ENCODE measurements at regions not wholly inside any gene's neighbourhood (a gene's known extent, or its start where the extent isn't known, plus 50 kb on each side); places are given as distances from the start of the nearest gene placed in this dataset.

DNA sequence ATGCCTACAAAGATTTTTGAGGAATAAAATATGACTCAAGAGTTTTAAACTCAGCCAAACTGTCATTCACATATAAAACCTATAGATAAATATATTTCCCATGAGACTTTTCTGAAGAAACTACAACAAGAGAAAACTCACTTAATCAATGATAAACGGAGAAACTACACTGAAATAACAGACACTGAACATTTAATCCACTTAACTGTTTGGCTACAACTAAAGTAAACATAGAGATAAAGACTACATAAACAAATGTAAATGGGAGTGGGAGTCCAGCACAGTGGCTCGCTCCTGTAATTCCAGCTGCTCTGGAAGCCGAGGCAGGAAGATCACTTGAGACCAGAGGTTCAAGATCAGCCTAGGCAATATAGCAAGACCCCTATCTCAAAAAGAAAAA lies 79.2 kb downstream of the MEX3B start:
- no peak overlapping the region for H3K27ac ChIP-seq (ENCODE audit: low read length)
- H3K27me3 ChIP-seq (ENCODE audit: control insufficient read depth, insufficient read depth, low read length): no peaks in the 10 kb centered on the region
- DNase-seq (ENCODE audit: low read depth, low spot score): no peak
- ATAC-seq: no peak
- H3K9me3 ChIP-seq (ENCODE audit: control insufficient read depth, insufficient read depth, low read depth, low read length): no peaks in the 10 kb centered on the region
- in situ Hi-C loops (cut with HindIII; ENCODE audit: low pct_unique_long_range_greater_than_20kb, low sequenced_read_pairs) (no loop called here), intact Hi-C loops (cut with micrococcal nuclease; ENCODE audit: unreplicated experiment) (no loop called here)
- no TSS peak for BruUV-seq (replicated peaks)
- ChIA-PET CTCF (no interaction called here), POLR2A (no interaction called here)
- H3K4me3 ChIP-seq (ENCODE audit: low read depth in 2 of 2, low read length in 2 of 2): no peak overlapping the region
- no peaks in the 10 kb centered on the region for H3K36me3 ChIP-seq (ENCODE audit: control insufficient read depth, insufficient read depth, low read length)
- no peak for TF ChIP-seq POLR2AphosphoS5 (IDR thresholded peaks at IDR 0.05; ENCODE audit: low read depth, low read length)
- TF ChIP-seq, protein P1, sequence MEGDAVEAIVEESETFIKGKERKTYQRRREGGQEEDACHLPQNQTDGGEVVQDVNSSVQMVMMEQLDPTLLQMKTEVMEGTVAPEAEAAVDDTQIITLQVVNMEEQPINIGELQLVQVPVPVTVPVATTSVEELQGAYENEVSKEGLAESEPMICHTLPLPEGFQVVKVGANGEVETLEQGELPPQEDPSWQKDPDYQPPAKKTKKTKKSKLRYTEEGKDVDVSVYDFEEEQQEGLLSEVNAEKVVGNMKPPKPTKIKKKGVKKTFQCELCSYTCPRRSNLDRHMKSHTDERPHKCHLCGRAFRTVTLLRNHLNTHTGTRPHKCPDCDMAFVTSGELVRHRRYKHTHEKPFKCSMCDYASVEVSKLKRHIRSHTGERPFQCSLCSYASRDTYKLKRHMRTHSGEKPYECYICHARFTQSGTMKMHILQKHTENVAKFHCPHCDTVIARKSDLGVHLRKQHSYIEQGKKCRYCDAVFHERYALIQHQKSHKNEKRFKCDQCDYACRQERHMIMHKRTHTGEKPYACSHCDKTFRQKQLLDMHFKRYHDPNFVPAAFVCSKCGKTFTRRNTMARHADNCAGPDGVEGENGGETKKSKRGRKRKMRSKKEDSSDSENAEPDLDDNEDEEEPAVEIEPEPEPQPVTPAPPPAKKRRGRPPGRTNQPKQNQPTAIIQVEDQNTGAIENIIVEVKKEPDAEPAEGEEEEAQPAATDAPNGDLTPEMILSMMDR (IDR thresholded peaks at IDR 0.05): no peak
- no peak for TF ChIP-seq TCF7L2 (IDR thresholded peaks at IDR 0.05; ENCODE audit: low read depth, low read length)
- TF ChIP-seq, protein P2, sequence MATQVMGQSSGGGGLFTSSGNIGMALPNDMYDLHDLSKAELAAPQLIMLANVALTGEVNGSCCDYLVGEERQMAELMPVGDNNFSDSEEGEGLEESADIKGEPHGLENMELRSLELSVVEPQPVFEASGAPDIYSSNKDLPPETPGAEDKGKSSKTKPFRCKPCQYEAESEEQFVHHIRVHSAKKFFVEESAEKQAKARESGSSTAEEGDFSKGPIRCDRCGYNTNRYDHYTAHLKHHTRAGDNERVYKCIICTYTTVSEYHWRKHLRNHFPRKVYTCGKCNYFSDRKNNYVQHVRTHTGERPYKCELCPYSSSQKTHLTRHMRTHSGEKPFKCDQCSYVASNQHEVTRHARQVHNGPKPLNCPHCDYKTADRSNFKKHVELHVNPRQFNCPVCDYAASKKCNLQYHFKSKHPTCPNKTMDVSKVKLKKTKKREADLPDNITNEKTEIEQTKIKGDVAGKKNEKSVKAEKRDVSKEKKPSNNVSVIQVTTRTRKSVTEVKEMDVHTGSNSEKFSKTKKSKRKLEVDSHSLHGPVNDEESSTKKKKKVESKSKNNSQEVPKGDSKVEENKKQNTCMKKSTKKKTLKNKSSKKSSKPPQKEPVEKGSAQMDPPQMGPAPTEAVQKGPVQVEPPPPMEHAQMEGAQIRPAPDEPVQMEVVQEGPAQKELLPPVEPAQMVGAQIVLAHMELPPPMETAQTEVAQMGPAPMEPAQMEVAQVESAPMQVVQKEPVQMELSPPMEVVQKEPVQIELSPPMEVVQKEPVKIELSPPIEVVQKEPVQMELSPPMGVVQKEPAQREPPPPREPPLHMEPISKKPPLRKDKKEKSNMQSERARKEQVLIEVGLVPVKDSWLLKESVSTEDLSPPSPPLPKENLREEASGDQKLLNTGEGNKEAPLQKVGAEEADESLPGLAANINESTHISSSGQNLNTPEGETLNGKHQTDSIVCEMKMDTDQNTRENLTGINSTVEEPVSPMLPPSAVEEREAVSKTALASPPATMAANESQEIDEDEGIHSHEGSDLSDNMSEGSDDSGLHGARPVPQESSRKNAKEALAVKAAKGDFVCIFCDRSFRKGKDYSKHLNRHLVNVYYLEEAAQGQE (IDR thresholded peaks at IDR 0.05; ENCODE audit: insufficient read depth in 1 of 2, low read depth in 2 of 2, low read length in 1 of 2): no peak
- no peak for TF ChIP-seq SIN3A (IDR thresholded peaks at IDR 0.05; ENCODE audit: borderline replicate concordance, insufficient read depth, low read depth, low read length)
- H3K4me1 ChIP-seq (ENCODE audit: control insufficient read depth, insufficient read depth, low read length): no peaks in the 10 kb centered on the region

DNA sequence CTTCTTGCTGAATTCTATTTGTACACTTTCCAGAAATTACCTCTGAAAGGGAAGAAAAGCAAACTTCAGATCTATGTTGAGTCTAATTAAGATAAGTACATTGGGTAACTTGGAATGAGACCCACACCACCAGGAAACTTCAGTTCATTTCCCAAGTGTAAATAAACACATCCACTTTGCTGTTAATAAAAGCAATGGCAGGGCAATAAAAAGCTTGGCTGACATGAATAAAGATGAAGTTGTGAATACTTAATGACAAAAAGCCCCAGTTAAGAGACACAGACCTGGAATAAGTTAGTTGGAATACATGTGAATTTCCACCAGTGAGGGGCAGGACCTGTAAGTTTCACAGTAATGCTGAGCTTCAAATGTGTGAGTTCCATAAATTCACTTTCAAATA lies 83.3 kb downstream of the MEX3B start:
- H3K9me3 ChIP-seq (ENCODE audit: control insufficient read depth, insufficient read depth, low read depth, low read length): no peaks in the 10 kb centered on the region
- intact Hi-C loops (cut with micrococcal nuclease; ENCODE audit: unreplicated experiment) (no loop called here), in situ Hi-C loops (cut with HindIII; ENCODE audit: low pct_unique_long_range_greater_than_20kb, low sequenced_read_pairs) (no loop called here)
- H3K36me3 ChIP-seq (ENCODE audit: control insufficient read depth, insufficient read depth, low read length): no peaks in the 10 kb centered on the region
- DNase-seq (ENCODE audit: low read depth, low spot score) (no peak), ATAC-seq (no peak)
- ChIA-PET CTCF (no interaction called here), POLR2A (no interaction called here)
- TF ChIP-seq POLR2AphosphoS5 (IDR thresholded peaks at IDR 0.05; ENCODE audit: low read depth, low read length) (no peak), TCF7L2 (IDR thresholded peaks at IDR 0.05; ENCODE audit: low read depth, low read length) (no peak), SIN3A (IDR thresholded peaks at IDR 0.05; ENCODE audit: borderline replicate concordance, insufficient read depth, low read depth, low read length) (no peak)
- TF ChIP-seq, protein P1 (IDR thresholded peaks at IDR 0.05): no peak
- TF ChIP-seq, protein P2 (IDR thresholded peaks at IDR 0.05; ENCODE audit: insufficient read depth in 1 of 2, low read depth in 2 of 2, low read length in 1 of 2): no peak
- no TSS peak for BruUV-seq (replicated peaks)
- no peaks in the 10 kb centered on the region for H3K4me1 ChIP-seq (ENCODE audit: control insufficient read depth, insufficient read depth, low read length)
- no peak overlapping the region for H3K4me3 ChIP-seq (ENCODE audit: low read depth in 2 of 2, low read length in 2 of 2)
- H3K27me3 ChIP-seq (ENCODE audit: control insufficient read depth, insufficient read depth, low read length): no peaks in the 10 kb centered on the region
- no peak overlapping the region for H3K27ac ChIP-seq (ENCODE audit: low read length)
